Pancreas (tissue), 10 donors: ENCODE measurements at regions not wholly inside any gene's neighbourhood (a gene's known extent, or its start where the extent isn't known, plus 50 kb on each side); places are given as distances from the start of the nearest gene placed in this dataset.
"Not testable (repeated sequence)": the region's sequence is repeated elsewhere in the genome, so short reads cannot be mapped to it uniquely, and the experiment has no call there.

Experiments
- ATAC-seq, 4 donors: fragments of 200-7000 bp; cut with Tn5 transposase; one replicate each; pipeline versions ENCODE4 v1.8.0 to v1.9.1; 2020; ENCODE audit warnings: mild to moderate bottlenecking in 4 of 4, moderate library complexity in 4 of 4
- DNase-seq, 6 donors: peaks; one replicate each; pipeline ENCODE4 v3.0.0-alpha.2; 2020
- FAIRE-seq: peaks from 2 replicates; lab custom pipeline; 2012; peaks lifted over from hg19 to GRCh38; lab: Jason Lieb, UNC
- H3K27ac ChIP-seq, 4 donors: fragments of 200-600 bp; sonication (generic); 1 replicate in 3 of 4; 2 replicates in 1 of 4; pipeline versions ENCODE4 v1.5.0 to v1.8.0; 2020
- H3K27me3 ChIP-seq, 4 donors: fragments of 200-600 bp; one replicate each; pipeline ENCODE4 v1.8.0; 2021
- H3K36me3 ChIP-seq, 3 donors: fragments of 200-600 bp; sonication (generic) in 1 of 3; one replicate each; pipeline versions ENCODE4 v1.5.0 to v1.8.0; 2020 to 2021
- H3K4me1 ChIP-seq, 3 donors: fragments of 200-600 bp; one replicate each; pipeline ENCODE4 v1.8.0; 2021
- H3K4me3 ChIP-seq, 4 donors: fragments of 200-600 bp; sonication (generic) in 2 of 4; one replicate each; pipeline versions ENCODE4 v1.5.0 to v1.8.0; 2020 to 2021
- H3K9me3 ChIP-seq, 4 donors: fragments of 200-600 bp; one replicate each; pipeline ENCODE4 v1.8.0; 2021
- CTCF ChIP-seq, 4 donors: fragments of 200-600 bp; sonication (generic) in 3 of 4; IDR thresholded peaks; one replicate each; pipeline versions ENCODE4 v1.5.0 to v1.8.0; 2021; ENCODE audit warnings: antibody characterized with exemption in 4 of 4
- WGBS, 2 donors: extraction: QIAGEN DNeasy Blood & Tissue Kit; methylation state at CpG; one replicate each; pipeline ENCODE4 v1.1.7; 2013; 5-methylcytosine and 5-hydroxymethylcytosine counted together
- intact Hi-C, 3 donors: fragments of 100-400 bp; cut with DNase I; formaldehyde crosslinking; loops; one replicate each; pipeline versions ENCODE4 v1.11.1 to v1.14.2; 2022
- donor health status: healthy with polysubstance abuse.
- donor health status: DM: no; HTN: no; CAD: no; lungs with moderate emphysema.
- donor health status: DM: no; HTN: no; CAD: no.
- donor health status: control.
- donor health status: control.
- donor health status: Bipolar disorder and iron deficiency.
- donor health status: DM: yes; HTN: yes; CAD: no.
- donor health status: DM: no; HTN: no; CAD: no.
- donor health status: DM: no; HTN: no; CAD: no.
- donor health status: DM: yes; HTN: yes; CAD: no.

- Histone ChIP-seq H3K9me3 (no peaks in the 10 kb centered on the region), H3K27me3 (no peaks in the 10 kb centered on the region), H3K4me1 (no peaks in the 10 kb centered on the region), H3K27ac (no peak overlapping the region), H3K4me3 (no peak overlapping the region), H3K36me3 (no peaks in the 10 kb centered on the region)
- WGBS, 2 donors = 55 to 61% methylated on average over 3 of the region's 3 CpGs
- FAIRE-seq (no peak), ATAC-seq (no peak), DNase-seq (no peak)
- TF ChIP-seq CTCF (IDR thresholded peaks at IDR 0.05) = no peak
- intact Hi-C loops = no loop called here
Measured at GRCh38 chr3:43844757-43845156, 154.0 kb downstream of the ABHD5 start.

- intact Hi-C loops, DNase-seq, H3K27ac ChIP-seq, ATAC-seq, H3K4me1 ChIP-seq, FAIRE-seq, H3K36me3 ChIP-seq, H3K27me3 ChIP-seq, H3K9me3 ChIP-seq, H3K4me3 ChIP-seq: not testable (repeated sequence)
- 38 to 42% methylated on average over 1 of the region's 1 CpG for WGBS, 2 donors
Measured at GRCh38 chr3:43845553-43845952, 154.8 kb downstream of the ABHD5 start.

- Histone ChIP-seq H3K4me1 (no peaks in the 10 kb centered on the region), H3K4me3 (no peak overlapping the region), H3K27ac (no peak overlapping the region), H3K36me3 (no peaks in the 10 kb centered on the region), H3K27me3 (no peaks in the 10 kb centered on the region), H3K9me3 (no peaks in the 10 kb centered on the region)
- ATAC-seq = no peak
- intact Hi-C loops = loop anchor here in 1 of 3 donors (10.0 kb wide), 1 partner anchor 343 kb away; no protein-coding TSS in a partner anchor
- DNase-seq = no peak
- FAIRE-seq = no peak
- WGBS, 2 donors = 22 to 23% methylated on average over 1 of the region's 1 CpG
- no peak for TF ChIP-seq CTCF (IDR thresholded peaks at IDR 0.05)
Measured at GRCh38 chr3:43852066-43852465, 161.3 kb downstream of the ABHD5 start.

- Histone ChIP-seq H3K27me3 (no peaks in the 10 kb centered on the region), H3K36me3 (no peaks in the 10 kb centered on the region), H3K9me3 (no peaks in the 10 kb centered on the region), H3K4me3 (no peak overlapping the region), H3K27ac (no peak overlapping the region), H3K4me1 (no peaks in the 10 kb centered on the region)
- DNase-seq = no peak
- WGBS, 2 donors = 52 to 53% methylated on average over 2 of the region's 2 CpGs
- ATAC-seq = no peak
- FAIRE-seq = no peak
- intact Hi-C loops = loop anchor here in 1 of 3 donors (10.0 kb wide), 1 partner anchor 341 kb away; no protein-coding TSS in a partner anchor
- no peak for TF ChIP-seq CTCF (IDR thresholded peaks at IDR 0.05)
Measured at GRCh38 chr3:43854283-43854682, 163.5 kb downstream of the ABHD5 start.

- DNase-seq = no peak
- 44 to 63% methylated on average over 6 of the region's 6 CpGs for WGBS, 2 donors
- Histone ChIP-seq H3K36me3 (no peaks in the 10 kb centered on the region), H3K27me3 (no peaks in the 10 kb centered on the region), H3K4me3 (no peak overlapping the region), H3K4me1 (no peaks in the 10 kb centered on the region), H3K27ac (no peak overlapping the region), H3K9me3 (no peaks in the 10 kb centered on the region)
- ATAC-seq = no peak
- no peak for FAIRE-seq
- TF ChIP-seq CTCF (IDR thresholded peaks at IDR 0.05) = no peak
- intact Hi-C loops = loop anchor here in 1 of 3 donors (10.0 kb wide), 1 partner anchor 340 kb away; no protein-coding TSS in a partner anchor
Measured at GRCh38 chr3:43854916-43855315, 164.2 kb downstream of the ABHD5 start.
